GM21825 (cell line): ENCODE measurements at regions not wholly inside any gene's neighbourhood (a gene's known extent, or its start where the extent isn't known, plus 50 kb on each side); places are given as distances from the start of the nearest gene placed in this dataset.

ENCODE experiments used
- ATAC-seq: cut with Tn5 transposase; IDR thresholded peaks from one replicate; pipeline ENCODE4 v1.9.1; 2021; ENCODE audit warnings: mild to moderate bottlenecking, moderate library complexity; ENCODE audit not compliant: unreplicated experiment

- ATAC-seq, result no peak
Observed at GRCh38 chr2:67812682-67813081, 250.1 kb downstream of the C1D start.

DNA sequence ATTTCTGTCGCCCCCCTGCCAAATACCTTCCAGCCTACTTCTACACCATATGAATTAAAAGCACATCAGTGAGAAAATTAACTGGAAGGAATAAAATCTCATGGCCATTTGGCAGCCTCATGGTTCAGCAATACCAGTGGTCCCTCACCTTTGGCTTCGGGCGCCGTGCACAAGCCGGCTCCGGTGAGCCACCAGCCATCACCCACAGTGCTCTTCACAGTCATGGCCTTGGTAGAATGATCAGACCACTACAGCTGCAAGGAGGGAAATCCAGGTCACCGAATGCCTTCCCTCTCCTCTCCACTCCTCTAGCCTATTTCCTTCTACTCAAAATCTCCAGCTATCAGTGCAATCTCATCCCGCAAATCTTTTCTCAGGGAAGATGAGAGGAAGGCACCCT lies 239.1 kb downstream of the C1D start:
- ATAC-seq, result no peak

DNA sequence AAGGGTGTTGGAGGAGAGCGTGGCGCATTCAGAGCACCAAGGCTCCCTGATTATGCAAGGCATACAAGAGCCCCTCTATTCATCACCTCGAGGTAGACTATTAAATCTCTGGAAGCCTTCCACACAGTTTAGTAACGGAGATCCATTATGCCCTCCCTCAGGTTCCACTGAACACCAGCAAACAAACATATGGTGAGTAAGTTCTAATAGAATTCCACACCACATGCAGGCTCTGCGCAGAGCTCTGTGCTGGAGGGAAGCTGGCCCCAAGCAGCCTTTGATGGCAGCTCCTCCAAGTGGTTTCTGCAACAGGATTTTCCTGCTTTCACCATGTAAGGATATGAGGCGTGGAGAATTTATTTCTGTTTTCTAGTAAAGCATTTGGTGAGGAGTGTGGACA lies 238.6 kb downstream of the C1D start:
- no peak for ATAC-seq

GRCh38 chr2:67825476-67825875 lies 237.3 kb downstream of the C1D start:
- no peak for ATAC-seq

GRCh38 chr2:67828066-67828465 lies 234.7 kb downstream of the C1D start:
- ATAC-seq, result no peak

- ATAC-seq, result no peak
Observed at GRCh38 chr2:67829470-67829869, 233.3 kb downstream of the C1D start.

- no peak for ATAC-seq
Observed at GRCh38 chr2:67833632-67834031, 229.2 kb downstream of the C1D start.

DNA sequence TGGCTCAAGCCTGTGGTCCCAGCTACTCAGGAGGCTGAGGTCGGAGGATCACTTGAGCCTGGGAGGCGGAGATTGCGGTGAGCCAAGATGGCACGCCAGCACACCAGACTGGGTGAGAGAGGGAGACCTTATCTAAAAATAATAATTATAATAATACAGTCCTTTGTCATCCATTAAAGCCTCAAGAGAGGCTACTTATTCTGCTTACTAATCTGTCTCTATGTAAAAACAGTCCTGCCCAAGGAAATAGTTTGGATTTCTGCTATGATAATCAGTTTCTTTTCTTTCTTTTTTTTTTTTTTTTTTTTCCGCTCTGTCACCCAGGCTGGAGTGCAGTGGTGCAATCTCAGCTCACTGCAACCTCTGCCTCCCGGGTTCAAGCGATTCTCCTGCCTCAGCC lies 228.3 kb downstream of the C1D start:
- no peak for ATAC-seq

DNA sequence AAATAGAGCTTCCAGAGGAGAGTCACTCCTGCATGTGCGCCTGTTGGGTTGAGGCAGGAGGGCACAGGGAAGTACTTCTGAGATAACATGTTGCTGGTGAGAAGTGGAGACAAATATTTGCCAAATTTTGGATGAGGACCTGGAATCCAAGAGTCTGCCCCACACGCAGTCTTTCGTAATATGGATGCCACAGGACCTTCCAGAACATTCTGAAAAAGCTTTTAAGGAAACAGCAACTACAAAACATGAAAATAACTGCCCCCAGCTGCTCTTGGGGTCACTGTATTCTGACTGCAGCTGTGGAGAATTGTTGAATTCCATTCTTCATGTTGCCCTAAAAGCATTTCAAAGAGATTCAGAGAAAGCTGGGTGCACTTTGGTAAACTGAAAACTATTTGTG lies 227.5 kb downstream of the C1D start:
- ATAC-seq, result no peak

- ATAC-seq, result no peak
Observed at GRCh38 chr2:67836866-67837265, 225.9 kb downstream of the C1D start.

DNA sequence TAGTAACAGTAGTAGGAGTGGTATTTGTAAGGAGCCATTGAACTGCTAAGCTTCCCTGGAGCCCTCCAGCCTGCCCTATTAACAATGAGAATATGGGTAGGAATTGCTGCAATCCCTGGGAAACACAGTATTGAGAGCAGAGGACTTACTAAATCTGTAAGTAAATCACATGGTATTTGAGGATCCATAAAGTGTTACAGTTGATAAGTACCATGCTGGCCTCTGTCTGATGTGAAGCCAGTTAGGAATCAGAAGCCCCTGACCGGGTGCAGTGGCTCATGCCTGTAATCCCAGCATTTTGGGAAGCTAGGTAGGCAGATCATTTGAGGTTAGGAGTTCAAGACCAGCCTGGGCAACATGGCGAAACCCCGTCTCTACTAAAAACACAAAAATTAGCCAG lies 224.6 kb downstream of the C1D start:
- no peak for ATAC-seq

DNA sequence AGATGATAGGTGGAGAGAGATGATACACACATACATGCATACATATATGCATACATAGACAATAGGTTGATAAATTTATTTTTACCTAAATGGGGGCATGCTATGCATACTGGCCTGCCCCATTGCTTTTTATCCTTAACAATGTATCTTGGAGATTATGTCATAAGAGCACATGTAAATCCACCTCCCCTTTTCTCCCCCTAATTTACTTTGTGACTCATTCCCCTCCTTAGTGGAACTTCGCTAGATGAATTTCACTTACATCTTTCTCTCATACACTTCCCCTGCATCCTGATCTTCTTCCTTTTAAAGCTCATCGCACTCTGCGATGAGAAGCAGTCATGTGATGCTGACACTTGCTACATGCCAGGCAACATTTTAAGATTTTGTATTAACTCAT lies 223.6 kb downstream of the C1D start:
- no peak for ATAC-seq

DNA sequence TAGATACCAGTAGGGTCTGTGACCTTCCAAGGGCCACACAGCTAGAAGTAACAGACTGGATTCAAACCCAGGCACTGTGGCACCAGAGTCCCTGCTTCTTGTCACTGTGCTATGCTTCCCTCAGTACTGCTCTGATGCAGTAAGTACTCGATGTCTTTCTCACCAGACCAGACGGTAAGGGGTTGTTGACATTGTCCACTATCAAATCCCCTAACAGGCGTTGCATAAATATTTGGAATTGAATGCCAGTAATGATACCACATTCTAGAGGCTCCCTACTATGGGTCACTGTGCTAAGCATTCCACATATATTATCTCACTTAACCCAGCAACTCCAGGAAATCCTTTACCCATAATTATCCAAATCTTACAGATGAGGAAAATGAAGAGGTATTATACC lies 223.1 kb downstream of the C1D start:
- ATAC-seq, result no peak

GRCh38 chr2:67840460-67841068 lies 222.2 kb downstream of the C1D start:
- ATAC-seq, result peak; percentile 74

DNA sequence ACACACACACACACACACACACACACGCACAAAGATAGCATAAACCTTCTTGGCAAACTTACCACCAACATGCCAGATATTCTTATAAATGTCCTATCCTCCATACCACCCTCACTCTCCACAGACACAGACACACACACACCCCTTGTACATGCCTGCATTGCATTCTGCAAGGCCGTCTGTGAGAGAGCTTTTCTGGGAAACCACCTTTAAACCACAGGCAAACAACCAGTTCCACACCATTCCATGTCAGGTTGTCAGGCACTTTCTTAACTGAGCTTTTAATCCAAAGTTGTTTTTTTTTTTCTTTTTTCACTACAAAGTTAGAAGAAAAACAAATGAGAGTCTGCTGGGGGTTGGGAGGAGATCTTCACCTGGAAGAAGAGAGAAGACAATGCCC lies 221.1 kb downstream of the C1D start:
- ATAC-seq, result no peak

GRCh38 chr2:67842375-67842959 lies 220.3 kb downstream of the C1D start:
- no peak for ATAC-seq

DNA sequence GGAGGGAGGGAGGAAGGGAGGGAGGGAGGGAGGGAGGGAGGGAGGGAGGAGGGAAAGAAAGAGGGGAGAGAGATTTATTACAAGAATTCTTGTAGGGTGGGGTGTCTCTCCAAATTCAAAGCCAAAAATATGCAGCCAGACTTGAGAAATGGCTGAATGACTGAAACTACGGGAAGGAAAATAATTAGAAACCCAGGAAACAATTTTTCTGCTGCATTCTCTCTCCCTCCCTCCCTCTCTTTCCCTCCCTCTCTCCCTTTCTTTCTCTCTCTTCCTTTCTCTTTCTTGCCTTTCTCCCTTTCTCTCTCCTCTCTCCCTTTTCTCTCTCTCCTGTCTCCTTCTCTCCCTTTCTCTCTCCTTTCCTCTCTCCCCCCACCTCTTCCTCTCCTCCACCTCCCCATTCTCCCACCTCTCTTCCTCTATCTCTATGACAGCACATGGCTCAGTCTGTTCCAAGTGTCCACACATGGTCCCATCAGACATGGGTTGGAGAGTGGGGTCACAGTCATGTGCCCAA lies 218.7 kb downstream of the C1D start:
- no peak for ATAC-seq

- ATAC-seq, result no peak
Observed at GRCh38 chr2:67845621-67846369, 217.0 kb downstream of the C1D start.

DNA sequence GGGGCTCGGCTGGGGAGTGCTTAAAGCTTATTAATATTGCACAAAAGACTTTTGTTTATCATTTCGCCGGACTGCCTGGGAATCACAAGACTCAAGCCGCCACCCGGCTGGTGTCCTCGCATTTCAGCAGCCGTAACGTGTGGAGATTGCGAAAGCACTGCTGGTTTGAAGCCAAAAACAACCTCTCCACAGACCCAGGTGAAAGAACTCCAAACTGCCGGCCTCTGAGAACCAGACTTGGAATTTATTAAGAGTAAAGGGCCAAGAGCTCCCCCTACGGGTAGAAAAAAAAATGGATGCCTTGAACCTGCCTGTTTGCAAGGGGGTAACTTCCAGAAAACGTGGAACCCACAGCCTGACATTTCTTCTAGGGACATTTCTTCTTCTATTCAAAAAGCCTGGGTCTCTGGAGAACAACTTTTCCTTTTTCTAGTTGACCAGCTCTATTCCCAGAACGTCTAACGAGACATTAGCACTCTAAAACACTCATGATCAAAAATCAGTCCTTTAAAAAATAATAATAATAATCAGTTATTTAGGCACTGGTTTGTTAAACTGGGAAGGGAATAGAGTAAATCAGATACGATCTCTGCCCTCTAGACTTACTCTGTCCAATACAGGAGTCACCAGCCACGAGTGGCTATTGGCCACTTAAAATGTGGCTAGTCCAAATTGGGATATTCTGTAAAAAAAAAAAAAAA lies 216.3 kb downstream of the C1D start:
- ATAC-seq, result no peak

DNA sequence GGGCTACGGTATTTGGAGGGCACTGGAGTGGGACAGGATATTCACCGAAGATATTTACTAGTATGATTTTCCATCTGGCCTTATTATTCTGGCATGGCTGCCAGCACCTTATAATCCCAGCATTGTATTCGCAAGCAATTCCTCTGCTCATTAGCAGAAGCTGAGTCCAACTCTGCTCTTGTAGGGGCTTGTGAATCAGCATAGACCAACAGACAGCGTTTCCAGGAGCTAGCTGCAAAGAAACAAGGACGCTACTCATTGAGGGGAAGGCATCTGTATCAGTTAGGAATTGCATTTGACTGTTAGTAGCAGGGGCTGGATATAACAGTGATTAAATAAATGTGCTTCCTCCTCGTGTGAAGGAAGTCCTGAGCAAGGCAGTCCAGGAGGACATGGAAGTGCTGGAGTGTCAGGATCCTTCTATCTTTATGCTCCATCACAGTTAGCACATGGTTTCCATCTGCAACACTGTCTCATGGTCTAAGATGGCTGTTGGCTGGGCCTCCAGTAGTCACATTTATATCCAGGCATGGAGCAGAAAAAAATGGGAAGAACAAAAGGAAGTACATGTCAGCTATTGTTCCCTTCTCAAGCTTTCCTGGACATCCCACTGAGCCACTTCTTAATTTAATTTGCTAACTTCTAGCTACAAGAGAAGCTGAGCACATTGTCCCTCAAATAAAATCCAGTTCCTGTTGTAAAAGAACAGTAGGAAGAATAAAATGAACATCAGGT lies 214.1 kb downstream of the C1D start:
- ATAC-seq, result no peak

- ATAC-seq, result no peak
Observed at GRCh38 chr2:67851016-67851415, 211.8 kb downstream of the C1D start.
